DND-41 (cell line): ENCODE measurements at regions not wholly inside any gene's neighbourhood (a gene's known extent, or its start where the extent isn't known, plus 50 kb on each side); places are given as distances from the start of the nearest gene placed in this dataset.

Experiments
- EZH2 ChIP-seq: IDR thresholded peaks from 3 replicates; pipeline ENCODE4 v1.6.1; 2012; ENCODE audit warnings: borderline replicate concordance, low read depth, mild to moderate bottlenecking, moderate library complexity, low read length, inconsistent platforms; ENCODE audit not compliant: severe bottlenecking
- TF ChIP-seq, protein P1 (sequence below): IDR thresholded peaks from 2 replicates; pipeline ENCODE4 v1.5.1; 2012; ENCODE audit warnings: borderline replicate concordance, low read length, moderate library complexity, mild to moderate bottlenecking; ENCODE audit not compliant: poor library complexity, severe bottlenecking; ENCODE audit errors: extremely low read depth

- TF ChIP-seq EZH2: no peak
- TF ChIP-seq, protein P1, sequence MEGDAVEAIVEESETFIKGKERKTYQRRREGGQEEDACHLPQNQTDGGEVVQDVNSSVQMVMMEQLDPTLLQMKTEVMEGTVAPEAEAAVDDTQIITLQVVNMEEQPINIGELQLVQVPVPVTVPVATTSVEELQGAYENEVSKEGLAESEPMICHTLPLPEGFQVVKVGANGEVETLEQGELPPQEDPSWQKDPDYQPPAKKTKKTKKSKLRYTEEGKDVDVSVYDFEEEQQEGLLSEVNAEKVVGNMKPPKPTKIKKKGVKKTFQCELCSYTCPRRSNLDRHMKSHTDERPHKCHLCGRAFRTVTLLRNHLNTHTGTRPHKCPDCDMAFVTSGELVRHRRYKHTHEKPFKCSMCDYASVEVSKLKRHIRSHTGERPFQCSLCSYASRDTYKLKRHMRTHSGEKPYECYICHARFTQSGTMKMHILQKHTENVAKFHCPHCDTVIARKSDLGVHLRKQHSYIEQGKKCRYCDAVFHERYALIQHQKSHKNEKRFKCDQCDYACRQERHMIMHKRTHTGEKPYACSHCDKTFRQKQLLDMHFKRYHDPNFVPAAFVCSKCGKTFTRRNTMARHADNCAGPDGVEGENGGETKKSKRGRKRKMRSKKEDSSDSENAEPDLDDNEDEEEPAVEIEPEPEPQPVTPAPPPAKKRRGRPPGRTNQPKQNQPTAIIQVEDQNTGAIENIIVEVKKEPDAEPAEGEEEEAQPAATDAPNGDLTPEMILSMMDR: no peak
These were observed 572.2 kb upstream of the LMCD1 start for GRCh38 chr3:7929319-7929889.
